ENCODE measurements at regions not wholly inside any gene's neighbourhood (a gene's known extent, or its start where the extent isn't known, plus 50 kb on each side); places are given as distances from the start of the nearest gene placed in this dataset.

- no peak for DNase-seq (ENCODE audit: low spot score)
- H3K27ac ChIP-seq: no peak overlapping the region
- H3K4me3 ChIP-seq: no peak overlapping the region
- no peak for TF ChIP-seq CTCF (IDR thresholded peaks at IDR 0.05)
Observed at GRCh38 chr11:81749245-81749644, 984.4 kb downstream of the FAM181B start.

- no peak for DNase-seq (ENCODE audit: low spot score)
- TF ChIP-seq CTCF (IDR thresholded peaks at IDR 0.05): no peak
- Histone ChIP-seq H3K4me3 (no peak overlapping the region), H3K27ac (no peak overlapping the region)
Observed at GRCh38 chr11:81744336-81745116, 989.1 kb downstream of the FAM181B start.

- no peak for DNase-seq (ENCODE audit: low spot score)
- TF ChIP-seq CTCF (IDR thresholded peaks at IDR 0.05): no peak
Observed at GRCh38 chr11:81725701-81726100, 1008.0 kb downstream of the FAM181B start.

GRCh38 chr11:81717695-81718094 lies 1016.0 kb downstream of the FAM181B start:
- no peak for TF ChIP-seq CTCF (IDR thresholded peaks at IDR 0.05)
- no peak overlapping the region for H3K4me3 ChIP-seq
- H3K27ac ChIP-seq: no peak overlapping the region
- DNase-seq (ENCODE audit: low spot score): no peak

More at GRCh38 chr11:81725701-81726100, 1008.0 kb downstream of the FAM181B start:
- Histone ChIP-seq H3K27ac (no peak overlapping the region), H3K4me3 (no peak overlapping the region)

GRCh38 chr11:81707881-81708280 lies 1025.8 kb downstream of the FAM181B start:
- DNase-seq (ENCODE audit: low spot score): no peak
- no peak for TF ChIP-seq CTCF (IDR thresholded peaks at IDR 0.05)
- Histone ChIP-seq H3K27ac (no peak overlapping the region), H3K4me3 (no peak overlapping the region)

- no peak for TF ChIP-seq CTCF (IDR thresholded peaks at IDR 0.05)
- Histone ChIP-seq H3K27ac (no peak overlapping the region), H3K4me3 (no peak overlapping the region)
- DNase-seq (ENCODE audit: low spot score): no peak
Observed at GRCh38 chr11:81705283-81705682, 1028.4 kb downstream of the FAM181B start.

GRCh38 chr11:81700076-81700475 lies 1033.6 kb downstream of the FAM181B start:
- no peak overlapping the region for H3K4me3 ChIP-seq
- H3K27ac ChIP-seq: no peak overlapping the region
- no peak for DNase-seq (ENCODE audit: low spot score)
- TF ChIP-seq CTCF (IDR thresholded peaks at IDR 0.05): no peak

Measured in coronary artery (tissue), 2 donors.